Lower lobe of right lung (tissue), 2 donors: ENCODE measurements at regions not wholly inside any gene's neighbourhood (a gene's known extent, or its start where the extent isn't known, plus 50 kb on each side); places are given as distances from the start of the nearest gene placed in this dataset.

ENCODE experiments used
- ATAC-seq, 2 donors: fragments of 200-7000 bp; cut with Tn5 transposase; one replicate each; pipeline ENCODE4 v1.9.1; 2020 to 2022; ENCODE audit warnings: mild to moderate bottlenecking in 2 of 2, moderate library complexity in 2 of 2
- DNase-seq: peaks from one replicate; pipeline ENCODE4 v3.0.0-alpha.2; 2020
- H3K27ac ChIP-seq: fragments of 200-600 bp; one replicate; pipeline ENCODE4 v1.8.0; 2022
- H3K27me3 ChIP-seq: fragments of 200-600 bp; one replicate; pipeline ENCODE4 v1.8.0; 2022; ENCODE audit warnings: low read depth
- H3K36me3 ChIP-seq: fragments of 200-600 bp; one replicate; pipeline ENCODE4 v1.8.0; 2022; ENCODE audit warnings: mild to moderate bottlenecking
- H3K4me1 ChIP-seq: fragments of 200-600 bp; one replicate; pipeline ENCODE4 v1.8.0; 2022
- H3K4me3 ChIP-seq: fragments of 200-600 bp; one replicate; pipeline ENCODE4 v1.8.0; 2022; ENCODE audit warnings: mild to moderate bottlenecking
- H3K9me3 ChIP-seq: fragments of 200-600 bp; one replicate; pipeline ENCODE4 v1.8.0; 2022
- intact Hi-C: fragments of 100-400 bp; cut with DNase I; formaldehyde crosslinking; loops from one replicate; pipeline ENCODE4 v1.11.0; 2022
- TF ChIP-seq, protein P1 (sequence below): fragments of 200-600 bp; IDR thresholded peaks from one replicate; pipeline ENCODE4 v1.8.0; 2022; ENCODE audit warnings: antibody characterized with exemption, mild to moderate bottlenecking
- donor health status: DM: no; HTN: yes; CAD: no; lungs with severe emphysema.

DNA sequence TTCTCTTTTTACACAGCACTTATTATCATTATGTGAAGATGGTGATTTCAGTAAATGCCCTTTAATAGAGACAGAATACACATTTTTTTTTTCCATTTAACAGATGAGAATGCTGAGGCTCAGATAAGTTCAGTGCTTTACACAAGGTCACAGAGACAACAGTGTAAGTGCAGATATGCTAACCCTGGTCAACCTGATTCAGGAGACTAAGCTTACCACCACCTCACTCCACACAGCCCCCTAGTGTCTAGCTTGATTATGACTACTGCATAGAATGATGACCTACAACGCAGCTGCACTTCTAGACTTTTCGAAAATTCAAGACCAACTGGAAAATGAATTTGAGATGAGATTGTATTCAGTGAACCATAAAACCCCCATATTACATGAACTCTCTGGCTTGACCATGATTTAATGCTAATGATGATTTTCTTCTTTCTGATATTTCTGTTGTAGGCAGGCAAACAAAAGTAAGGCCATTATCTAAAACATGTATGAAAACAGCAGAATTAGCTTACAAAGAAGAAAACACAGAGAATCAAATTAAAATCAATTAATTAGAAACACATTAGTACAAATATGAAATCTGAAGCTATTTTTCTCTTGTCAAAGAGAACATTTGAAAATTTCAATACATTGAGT is 212.1 kb upstream of the PHACTR1 start:
- intact Hi-C loops: no loop called here
- no peaks in the 10 kb centered on the region for H3K27me3 ChIP-seq
- H3K4me3 ChIP-seq: no peak overlapping the region
- no peak for DNase-seq
- no peaks in the 10 kb centered on the region for H3K36me3 ChIP-seq
- peak; percentile 77 to 83 for ATAC-seq
- no peak overlapping the region for H3K27ac ChIP-seq
- no peaks in the 10 kb centered on the region for H3K9me3 ChIP-seq
- no peaks in the 10 kb centered on the region for H3K4me1 ChIP-seq
- TF ChIP-seq, protein P1, sequence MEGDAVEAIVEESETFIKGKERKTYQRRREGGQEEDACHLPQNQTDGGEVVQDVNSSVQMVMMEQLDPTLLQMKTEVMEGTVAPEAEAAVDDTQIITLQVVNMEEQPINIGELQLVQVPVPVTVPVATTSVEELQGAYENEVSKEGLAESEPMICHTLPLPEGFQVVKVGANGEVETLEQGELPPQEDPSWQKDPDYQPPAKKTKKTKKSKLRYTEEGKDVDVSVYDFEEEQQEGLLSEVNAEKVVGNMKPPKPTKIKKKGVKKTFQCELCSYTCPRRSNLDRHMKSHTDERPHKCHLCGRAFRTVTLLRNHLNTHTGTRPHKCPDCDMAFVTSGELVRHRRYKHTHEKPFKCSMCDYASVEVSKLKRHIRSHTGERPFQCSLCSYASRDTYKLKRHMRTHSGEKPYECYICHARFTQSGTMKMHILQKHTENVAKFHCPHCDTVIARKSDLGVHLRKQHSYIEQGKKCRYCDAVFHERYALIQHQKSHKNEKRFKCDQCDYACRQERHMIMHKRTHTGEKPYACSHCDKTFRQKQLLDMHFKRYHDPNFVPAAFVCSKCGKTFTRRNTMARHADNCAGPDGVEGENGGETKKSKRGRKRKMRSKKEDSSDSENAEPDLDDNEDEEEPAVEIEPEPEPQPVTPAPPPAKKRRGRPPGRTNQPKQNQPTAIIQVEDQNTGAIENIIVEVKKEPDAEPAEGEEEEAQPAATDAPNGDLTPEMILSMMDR: peak; percentile 43

DNA sequence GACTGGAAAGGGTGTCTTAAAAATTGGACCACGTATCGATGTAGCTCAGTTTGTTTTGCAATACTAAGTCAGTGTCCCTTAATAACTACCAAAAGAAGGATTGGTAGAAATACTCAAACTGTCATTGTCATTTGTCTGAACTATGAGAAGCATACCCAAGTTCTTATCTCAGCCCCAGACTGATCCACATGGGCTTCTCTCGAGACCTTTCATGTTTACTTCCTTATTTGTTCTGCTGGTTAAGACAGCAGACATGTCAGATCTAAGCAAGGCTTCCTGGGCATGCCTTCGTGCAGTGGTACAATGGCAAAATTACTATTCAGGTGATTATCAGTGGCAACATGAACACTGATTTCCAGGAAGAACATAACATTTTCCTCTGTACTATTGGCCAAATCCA is 211.1 kb upstream of the PHACTR1 start:
- TF ChIP-seq, protein P1: no peak
- Histone ChIP-seq H3K36me3 (no peaks in the 10 kb centered on the region), H3K4me1 (no peaks in the 10 kb centered on the region), H3K27ac (no peak overlapping the region), H3K27me3 (no peaks in the 10 kb centered on the region), H3K4me3 (no peak overlapping the region), H3K9me3 (no peaks in the 10 kb centered on the region)
- intact Hi-C loops: no loop called here
- DNase-seq (no peak), ATAC-seq (no peak)

DNA sequence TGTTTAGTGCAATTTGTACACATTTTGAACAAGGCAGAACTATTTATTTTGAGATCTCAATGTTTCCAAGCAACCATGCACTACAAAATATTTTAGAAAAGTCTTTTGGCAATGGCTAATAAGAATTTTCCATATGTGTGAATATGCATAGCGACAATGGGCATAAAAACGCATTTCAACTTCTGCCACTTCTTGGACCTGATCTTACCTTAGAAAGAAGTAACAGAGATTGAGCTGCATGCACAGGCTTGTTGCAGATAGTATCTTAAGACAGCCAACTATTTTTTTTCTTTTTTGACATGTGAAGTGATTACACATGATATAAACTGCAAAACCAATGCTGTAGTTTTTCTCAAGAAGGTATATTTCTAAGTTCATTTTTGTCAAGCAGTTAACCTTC is 210.4 kb upstream of the PHACTR1 start:
- intact Hi-C loops: no loop called here
- DNase-seq (no peak), ATAC-seq (no peak)
- no peak overlapping the region for H3K27ac ChIP-seq
- no peaks in the 10 kb centered on the region for H3K27me3 ChIP-seq
- no peaks in the 10 kb centered on the region for H3K9me3 ChIP-seq
- TF ChIP-seq, protein P1: no peak
- H3K36me3 ChIP-seq: no peaks in the 10 kb centered on the region
- H3K4me1 ChIP-seq: no peaks in the 10 kb centered on the region
- no peak overlapping the region for H3K4me3 ChIP-seq

DNA sequence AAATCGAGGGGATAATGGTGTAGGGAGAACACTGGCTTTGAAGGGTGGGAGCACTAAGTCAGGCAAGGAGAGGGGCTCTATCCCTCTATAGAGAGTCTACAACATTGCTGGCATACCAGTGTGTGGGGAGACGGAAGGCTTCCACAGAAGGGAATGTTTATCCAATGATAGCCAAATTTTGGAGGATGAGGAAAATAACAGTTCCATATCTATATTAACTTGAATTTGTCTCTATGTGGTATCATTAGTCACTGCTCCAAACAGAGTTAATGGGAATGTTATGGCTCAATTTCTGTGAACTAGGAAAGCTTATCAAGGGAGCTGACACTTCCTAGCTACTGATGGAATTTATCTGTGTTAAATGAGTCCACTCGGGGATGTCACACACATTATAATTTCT is 208.9 kb upstream of the PHACTR1 start:
- ATAC-seq (no peak), DNase-seq (no peak)
- Histone ChIP-seq H3K4me3 (no peak overlapping the region), H3K9me3 (no peaks in the 10 kb centered on the region), H3K27me3 (no peaks in the 10 kb centered on the region), H3K36me3 (no peaks in the 10 kb centered on the region), H3K27ac (no peak overlapping the region), H3K4me1 (no peaks in the 10 kb centered on the region)
- intact Hi-C loops: no loop called here
- TF ChIP-seq, protein P1: no peak

DNA sequence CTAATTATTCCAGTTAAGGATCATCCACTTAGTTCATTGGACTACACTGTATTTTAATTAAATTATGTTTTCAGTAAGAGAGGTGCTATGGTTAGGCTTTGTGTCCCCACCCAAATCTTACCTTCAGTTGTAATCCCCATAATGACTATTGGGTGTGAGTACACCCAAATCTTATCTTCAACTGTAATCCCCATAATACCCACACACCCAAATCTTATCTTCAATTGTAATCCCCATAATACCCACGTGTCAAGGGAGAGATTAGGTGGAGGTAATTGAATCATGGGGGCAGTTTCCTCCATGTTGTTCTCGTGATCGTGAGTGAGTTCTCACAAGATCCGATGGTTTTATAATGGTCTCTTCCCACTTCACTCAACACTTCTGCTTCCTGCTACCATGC is 208.0 kb upstream of the PHACTR1 start:
- Histone ChIP-seq H3K27ac (no peak overlapping the region), H3K9me3 (no peaks in the 10 kb centered on the region), H3K27me3 (no peaks in the 10 kb centered on the region), H3K36me3 (no peaks in the 10 kb centered on the region), H3K4me3 (no peak overlapping the region), H3K4me1 (no peaks in the 10 kb centered on the region)
- ATAC-seq (no peak), DNase-seq (no peak)
- TF ChIP-seq, protein P1: no peak
- intact Hi-C loops: no loop called here

DNA sequence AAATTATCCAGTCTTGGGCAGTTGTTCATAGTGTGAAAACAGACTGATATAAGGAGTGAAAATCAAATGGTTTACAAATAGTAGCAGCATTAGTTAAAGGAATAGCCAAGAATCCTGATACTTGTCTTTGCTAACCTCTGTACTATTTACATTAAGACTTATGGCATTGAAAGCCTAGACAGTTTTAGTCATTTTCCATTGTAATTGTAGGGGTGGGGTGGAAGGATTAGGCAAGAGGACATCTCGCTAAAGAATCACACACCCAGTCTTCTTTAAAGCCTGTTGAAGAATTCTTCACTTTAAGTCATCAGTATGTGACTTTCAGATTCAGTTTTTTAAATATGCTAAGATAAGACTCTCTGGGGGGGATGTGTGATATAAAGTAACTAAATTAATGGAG is 207.5 kb upstream of the PHACTR1 start:
- TF ChIP-seq, protein P1: no peak
- ATAC-seq: no peak
- intact Hi-C loops: no loop called here

More for the DNA sequence above, 207.5 kb upstream of the PHACTR1 start:
- H3K4me3 ChIP-seq: no peak overlapping the region
- H3K9me3 ChIP-seq: no peaks in the 10 kb centered on the region
- no peak for DNase-seq
- H3K36me3 ChIP-seq: no peaks in the 10 kb centered on the region
- no peak overlapping the region for H3K27ac ChIP-seq
- no peaks in the 10 kb centered on the region for H3K27me3 ChIP-seq
- no peaks in the 10 kb centered on the region for H3K4me1 ChIP-seq
